OCI-LY3 (cell line): ENCODE measurements at regions not wholly inside any gene's neighbourhood (a gene's known extent, or its start where the extent isn't known, plus 50 kb on each side); places are given as distances from the start of the nearest gene placed in this dataset.

Source experiments
- H2AFZ ChIP-seq: fragments of 200-600, 300-600 bp; shearing (Covaris generic); 2 replicates; pipeline ENCODE4 v1.6.0; 2014; ENCODE audit warnings: antibody characterized with exemption, low read depth, low read length
- H3K27ac ChIP-seq: fragments of 200-600, 300-600 bp; sonication (generic); 2 replicates; pipeline ENCODE4 v1.5.1; 2014; ENCODE audit warnings: mild to moderate bottlenecking, low read length, moderate library complexity, mixed read lengths
- H3K27me3 ChIP-seq: fragments of 200-600, 300-600 bp; sonication (generic); 2 replicates; pipeline ENCODE4 v1.6.1; 2014; ENCODE audit warnings: low read depth, low read length, mixed read lengths
- H3K36me3 ChIP-seq: fragments of 200-600, 300-600 bp; sonication (generic); replicated peaks from 2 replicates; pipeline ENCODE3; 2014; ENCODE audit warnings: low read depth, low read length, mixed read lengths
- H3K4me1 ChIP-seq: fragments of 300-600, 200-600 bp; sonication (generic); 2 replicates; pipeline ENCODE4 v1.6.1; 2014; ENCODE audit warnings: low read length, mixed read lengths
- H3K4me2 ChIP-seq: fragments of 200-600, 300-600 bp; sonication (generic); 2 replicates; pipeline ENCODE4 v1.6.1; 2014; ENCODE audit warnings: low read length, mixed read lengths
- H3K4me3 ChIP-seq: fragments of 300-600, 200-600 bp; sonication (generic); 2 replicates; pipeline ENCODE4 v1.5.1; 2014; ENCODE audit warnings: antibody characterized with exemption, mild to moderate bottlenecking, low read length, moderate library complexity
- H3K79me2 ChIP-seq: fragments of 300-600, 200-600 bp; shearing (Covaris generic); 2 replicates; pipeline ENCODE4 v1.6.1; 2014; ENCODE audit warnings: mild to moderate bottlenecking, low read length, mixed read lengths
- H3K9ac ChIP-seq: fragments of 300-600, 200-600 bp; shearing (Covaris generic); 2 replicates; pipeline ENCODE4 v1.6.0; 2014; ENCODE audit warnings: mild to moderate bottlenecking, low read length, moderate library complexity
- H3K9me3 ChIP-seq: fragments of 200-600, 300-600 bp; shearing (Covaris generic); 2 replicates; pipeline ENCODE4 v1.6.1; 2014; ENCODE audit warnings: low read length, mixed read lengths; ENCODE audit not compliant: insufficient read depth
- H4K20me1 ChIP-seq: fragments of 200-600, 300-600 bp; sonication (generic); 2 replicates; pipeline ENCODE4 v1.6.1; 2016; ENCODE audit warnings: low read length, mixed read lengths; ENCODE audit not compliant: insufficient read depth
- CTCF ChIP-seq: fragments of 200-600, 300-600 bp; sonication (generic); IDR thresholded peaks from 2 replicates; pipeline ENCODE4 v1.5.1; 2014; ENCODE audit warnings: antibody characterized with exemption, low read length, low read depth
- EZH2phosphoT487 ChIP-seq: fragments of 200-600 bp; shearing (Covaris generic); IDR thresholded peaks from 2 replicates; pipeline ENCODE4 v1.6.1; 2018; ENCODE audit warnings: antibody characterized with exemption, mixed run types, low read depth

- Histone ChIP-seq H3K79me2 (no peaks in the 10 kb centered on the region), H4K20me1 (no peaks in the 10 kb centered on the region), H3K4me2 (no peak overlapping the region), H3K9ac (no peak overlapping the region), H3K27ac (no peak overlapping the region), H3K4me1 (peaks cover 4% of the 10 kb centered on the region; the same call in 1 of the 2 replicates), H3K36me3 (no peaks in the 10 kb centered on the region), H2AFZ (no peak overlapping the region), H3K27me3 (no peaks in the 10 kb centered on the region), H3K9me3 (no peaks in the 10 kb centered on the region), H3K4me3 (no peak overlapping the region)
- TF ChIP-seq EZH2phosphoT487: no peak
- no peak for TF ChIP-seq CTCF
These were observed 522.9 kb downstream of the SOX11 start for GRCh38 chr2:6215053-6215452.

- no peak overlapping the region for H3K4me2 ChIP-seq
- H3K4me3 ChIP-seq: no peak overlapping the region
- H3K9me3 ChIP-seq: no peaks in the 10 kb centered on the region
- no peaks in the 10 kb centered on the region for H3K79me2 ChIP-seq
- peaks cover 4% of the 10 kb centered on the region; the same call in 1 of the 2 replicates for H3K4me1 ChIP-seq
- H3K9ac ChIP-seq: no peak overlapping the region
- H4K20me1 ChIP-seq: no peaks in the 10 kb centered on the region
- H3K36me3 ChIP-seq: no peaks in the 10 kb centered on the region
- no peak overlapping the region for H2AFZ ChIP-seq
- no peak overlapping the region for H3K27ac ChIP-seq
- no peaks in the 10 kb centered on the region; the same call in 1 of the 2 replicates for H3K27me3 ChIP-seq
- no peak for TF ChIP-seq CTCF
- no peak for TF ChIP-seq EZH2phosphoT487
These were observed 524.0 kb downstream of the SOX11 start for GRCh38 chr2:6216234-6216633.

- Histone ChIP-seq H3K27me3 (no peaks in the 10 kb centered on the region; the same call in 1 of the 2 replicates), H3K27ac (no peak overlapping the region), H2AFZ (no peak overlapping the region), H4K20me1 (no peaks in the 10 kb centered on the region), H3K4me2 (no peak overlapping the region), H3K4me1 (peaks cover 11% of the 10 kb centered on the region), H3K9ac (no peak overlapping the region), H3K9me3 (no peaks in the 10 kb centered on the region), H3K4me3 (no peak overlapping the region), H3K79me2 (no peaks in the 10 kb centered on the region), H3K36me3 (no peaks in the 10 kb centered on the region)
- TF ChIP-seq CTCF: no peak
- TF ChIP-seq EZH2phosphoT487: no peak
These were observed 526.7 kb downstream of the SOX11 start for GRCh38 chr2:6218926-6219325.

- Histone ChIP-seq H3K9me3 (no peaks in the 10 kb centered on the region), H3K79me2 (no peaks in the 10 kb centered on the region), H3K4me2 (no peak overlapping the region), H2AFZ (no peak overlapping the region), H3K4me3 (no peak overlapping the region), H3K36me3 (no peaks in the 10 kb centered on the region), H3K4me1 (peaks cover 19% of the 10 kb centered on the region), H4K20me1 (no peaks in the 10 kb centered on the region), H3K9ac (no peak overlapping the region), H3K27ac (no peak overlapping the region), H3K27me3 (no peaks in the 10 kb centered on the region; the same call in 1 of the 2 replicates)
- TF ChIP-seq EZH2phosphoT487: no peak
- no peak for TF ChIP-seq CTCF
These were observed 527.7 kb downstream of the SOX11 start for GRCh38 chr2:6219906-6220305.
